Testis (tissue), 2 donors: ENCODE measurements at regions not wholly inside any gene's neighbourhood (a gene's known extent, or its start where the extent isn't known, plus 50 kb on each side); places are given as distances from the start of the nearest gene placed in this dataset.
A peak's percentile ranks its signal among the peaks of the same experiment; 100 is the strongest.

ENCODE experiments used
- DNase-seq: peaks from one replicate; pipeline ENCODE4 v3.0.0-alpha.2; 2019
- H3K27ac ChIP-seq, 2 donors: fragments of 200-600 bp; sonication (generic); one replicate each; pipeline ENCODE4 v1.5.1; 2019
- H3K27me3 ChIP-seq: fragments of 200-600 bp; sonication (generic); one replicate; pipeline ENCODE4 v1.5.1; 2019
- H3K36me3 ChIP-seq: fragments of 200-600 bp; sonication (generic); one replicate; pipeline ENCODE4 v1.5.1; 2017; ENCODE audit warnings: low read depth; ENCODE audit errors: missing control alignments
- H3K4me1 ChIP-seq: fragments of 200-600 bp; sonication (generic); one replicate; pipeline ENCODE4 v1.5.1; 2019
- H3K4me3 ChIP-seq, 2 donors: fragments of 200-600 bp; sonication (generic); one replicate each; pipeline ENCODE4 v1.5.1; 2017 to 2019
- H3K9me3 ChIP-seq: fragments of 200-600 bp; sonication (generic); one replicate; pipeline ENCODE4 v1.5.1; 2017
- POLR2A ChIP-seq: fragments of 450-650 bp; IDR thresholded peaks from one replicate; pipeline ENCODE4 v1.6.1; 2017; ENCODE audit warnings: antibody characterized with exemption, mild to moderate bottlenecking, moderate library complexity
- WGBS, 2 donors: methylation state at CpG; one replicate each; pipeline ENCODE4 v1.1.5; 2018; 5-methylcytosine and 5-hydroxymethylcytosine counted together
- intact Hi-C: fragments of 100-400 bp; cut with DNase I; formaldehyde crosslinking; loops from one replicate; pipeline ENCODE4 v1.15.1; 2023; ENCODE audit warnings: low total_unique reads
- TF ChIP-seq, protein P1 (sequence below), 3 experiments: fragments of 450-650 bp in 2 of 3; fragments of 200-600 bp in 1 of 3; sonication (generic) in 1 of 3; IDR thresholded peaks; one replicate each; pipeline ENCODE4 v1.5.1; 2016 to 2019; ENCODE audit warnings: antibody characterized with exemption in 3 of 3, mild to moderate bottlenecking in 2 of 3, moderate library complexity in 1 of 3

DNA sequence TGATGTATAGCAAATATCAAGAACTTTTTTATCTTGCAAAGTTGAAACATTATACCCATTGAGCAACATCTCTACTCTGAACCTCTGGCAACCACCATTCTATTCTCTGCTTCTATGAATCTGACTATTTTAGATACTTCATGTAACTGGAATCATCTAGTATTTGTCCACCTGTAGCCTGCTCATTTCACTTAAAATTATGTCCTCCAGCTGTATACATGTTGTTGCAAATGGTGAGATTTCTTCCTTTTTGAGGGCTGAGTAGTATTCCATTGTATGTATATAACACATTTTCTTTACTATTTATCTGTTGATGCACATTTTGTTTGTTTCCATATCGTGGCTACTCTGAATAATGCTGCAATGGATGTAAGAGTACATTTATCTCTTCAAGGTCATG lies 476.3 kb upstream of the LRRC4C start:
- WGBS, 2 donors: 85 to 87% methylated on average over 1 of the region's 1 CpG
- no peaks in the 10 kb centered on the region for H3K4me1 ChIP-seq
- intact Hi-C loops: no loop called here
- H3K9me3 ChIP-seq: no peaks in the 10 kb centered on the region
- TF ChIP-seq, protein P1, sequence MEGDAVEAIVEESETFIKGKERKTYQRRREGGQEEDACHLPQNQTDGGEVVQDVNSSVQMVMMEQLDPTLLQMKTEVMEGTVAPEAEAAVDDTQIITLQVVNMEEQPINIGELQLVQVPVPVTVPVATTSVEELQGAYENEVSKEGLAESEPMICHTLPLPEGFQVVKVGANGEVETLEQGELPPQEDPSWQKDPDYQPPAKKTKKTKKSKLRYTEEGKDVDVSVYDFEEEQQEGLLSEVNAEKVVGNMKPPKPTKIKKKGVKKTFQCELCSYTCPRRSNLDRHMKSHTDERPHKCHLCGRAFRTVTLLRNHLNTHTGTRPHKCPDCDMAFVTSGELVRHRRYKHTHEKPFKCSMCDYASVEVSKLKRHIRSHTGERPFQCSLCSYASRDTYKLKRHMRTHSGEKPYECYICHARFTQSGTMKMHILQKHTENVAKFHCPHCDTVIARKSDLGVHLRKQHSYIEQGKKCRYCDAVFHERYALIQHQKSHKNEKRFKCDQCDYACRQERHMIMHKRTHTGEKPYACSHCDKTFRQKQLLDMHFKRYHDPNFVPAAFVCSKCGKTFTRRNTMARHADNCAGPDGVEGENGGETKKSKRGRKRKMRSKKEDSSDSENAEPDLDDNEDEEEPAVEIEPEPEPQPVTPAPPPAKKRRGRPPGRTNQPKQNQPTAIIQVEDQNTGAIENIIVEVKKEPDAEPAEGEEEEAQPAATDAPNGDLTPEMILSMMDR (IDR thresholded peaks at IDR 0.05): no peak
- no peak for TF ChIP-seq POLR2A
- no peaks in the 10 kb centered on the region for H3K36me3 ChIP-seq
- no peak overlapping the region for H3K4me3 ChIP-seq
- no peak overlapping the region for H3K27ac ChIP-seq
- DNase-seq: no peak
- H3K27me3 ChIP-seq: no peaks in the 10 kb centered on the region

DNA sequence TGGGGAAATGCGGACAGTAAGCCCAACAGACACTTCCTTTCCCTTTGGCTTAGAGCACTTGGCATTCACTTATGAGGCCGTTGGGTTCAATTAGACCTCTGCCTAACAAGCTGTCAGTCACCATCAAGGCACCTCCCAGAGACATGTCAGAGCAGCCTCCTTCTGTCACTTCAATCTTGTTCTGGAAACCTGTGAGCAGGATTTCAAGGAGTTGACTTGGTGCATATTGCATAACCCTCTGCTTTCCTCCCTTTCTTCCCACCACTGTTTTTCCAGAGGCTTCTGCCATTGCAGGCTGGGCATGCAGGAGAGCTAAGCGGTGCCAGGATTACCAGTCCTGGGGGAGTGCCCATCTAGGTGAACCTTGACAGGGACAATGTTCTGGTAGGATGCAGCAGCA lies 484.2 kb upstream of the LRRC4C start:
- Histone ChIP-seq H3K9me3 (no peaks in the 10 kb centered on the region), H3K4me3 (no peak overlapping the region), H3K36me3 (no peaks in the 10 kb centered on the region), H3K4me1 (no peaks in the 10 kb centered on the region), H3K27me3 (no peaks in the 10 kb centered on the region), H3K27ac (no peak overlapping the region)
- TF ChIP-seq, protein P1 (IDR thresholded peaks at IDR 0.05): no peak
- no peak for TF ChIP-seq POLR2A
- DNase-seq: no peak
- 71 to 86% methylated on average over 3 of the region's 3 CpGs for WGBS, 2 donors
- intact Hi-C loops: no loop called here

DNA sequence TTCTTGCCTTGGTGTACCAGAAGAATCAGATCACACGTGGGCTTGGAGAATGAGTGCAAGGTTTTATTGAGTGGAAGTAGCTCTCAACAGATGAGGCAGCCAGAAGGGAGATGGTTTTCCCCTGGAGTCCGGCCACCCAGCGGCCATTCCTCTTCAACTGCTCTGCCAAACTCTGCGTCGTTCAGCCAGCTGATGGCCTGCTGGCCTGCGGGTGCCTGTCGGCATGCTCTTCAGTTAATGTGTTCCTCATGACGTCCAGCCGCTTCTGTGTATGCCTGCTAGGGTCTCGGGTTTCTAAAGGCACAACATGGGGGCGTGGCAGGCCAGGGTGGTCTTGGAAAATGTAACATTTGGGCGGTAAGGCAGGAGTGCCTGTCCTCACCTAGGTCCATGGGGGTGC lies 487.9 kb upstream of the LRRC4C start:
- Histone ChIP-seq H3K27me3 (no peaks in the 10 kb centered on the region), H3K36me3 (no peaks in the 10 kb centered on the region), H3K4me1 (no peaks in the 10 kb centered on the region), H3K27ac (no peak overlapping the region), H3K4me3 (peak overlapping the region; percentile 31 to 36), H3K9me3 (no peaks in the 10 kb centered on the region)
- intact Hi-C loops: no loop called here
- TF ChIP-seq, protein P1 (IDR thresholded peaks at IDR 0.05): no peak
- TF ChIP-seq POLR2A: no peak
- WGBS, 2 donors: 50 to 54% methylated on average over 4 to 12 of the region's 12 CpGs
- no peak for DNase-seq

DNA sequence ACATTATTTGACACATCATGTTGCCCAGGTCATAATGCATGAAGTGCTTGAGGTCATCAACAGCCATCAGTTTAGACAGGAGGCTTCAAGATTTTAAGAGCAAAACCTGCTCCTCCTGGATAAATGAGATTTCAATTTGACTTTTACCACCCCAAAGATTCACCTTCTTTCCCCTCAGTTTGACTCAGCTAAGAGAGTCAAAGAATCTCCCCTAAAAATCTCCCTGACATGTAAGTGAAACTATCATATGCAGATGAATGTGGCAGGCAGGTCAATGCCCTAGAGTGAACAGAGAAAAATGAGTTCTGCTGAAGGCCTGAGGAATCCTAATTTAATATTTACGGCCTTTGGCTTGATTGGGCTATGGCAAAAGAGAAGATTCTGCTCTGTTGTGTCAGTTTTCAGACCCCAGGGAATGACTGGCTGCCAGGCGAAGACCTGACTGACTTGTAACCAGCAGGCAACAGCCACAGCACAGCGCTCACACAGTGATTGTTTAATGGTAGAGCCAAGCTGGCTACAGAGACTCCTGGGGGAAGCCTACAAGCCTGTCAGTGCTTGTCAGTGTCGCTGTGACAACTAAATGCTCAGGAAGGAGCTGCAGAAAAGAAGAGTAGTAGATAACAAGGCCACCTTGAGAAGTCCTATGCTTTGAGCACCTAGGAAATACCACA lies 491.2 kb upstream of the LRRC4C start:
- Histone ChIP-seq H3K27me3 (no peaks in the 10 kb centered on the region), H3K4me1 (no peaks in the 10 kb centered on the region), H3K4me3 (no peak overlapping the region), H3K9me3 (no peaks in the 10 kb centered on the region), H3K27ac (no peak overlapping the region), H3K36me3 (no peaks in the 10 kb centered on the region)
- no peak for DNase-seq
- WGBS, 2 donors: 87 to 94% methylated on average over 4 of the region's 4 CpGs
- TF ChIP-seq POLR2A: no peak
- TF ChIP-seq, protein P1 (IDR thresholded peaks at IDR 0.05): no peak
- intact Hi-C loops: no loop called here

DNA sequence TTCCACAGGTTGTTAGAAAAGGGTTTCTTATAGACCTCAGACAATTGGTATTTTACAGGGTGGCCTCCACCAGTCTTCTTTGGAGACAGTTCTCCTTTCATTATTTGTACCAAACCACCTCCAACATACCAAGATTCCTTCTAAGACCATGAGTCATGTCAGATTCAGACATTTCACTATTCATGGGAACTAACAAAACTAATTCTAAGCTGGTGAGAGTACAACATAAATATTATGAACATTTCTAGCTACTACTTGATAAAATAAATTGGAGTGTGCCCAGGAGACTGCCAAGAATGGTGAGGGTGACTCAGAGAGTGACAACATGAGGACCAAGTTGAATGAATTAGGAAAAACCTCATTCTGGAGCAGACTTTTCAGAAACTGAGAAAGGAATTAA lies 494.6 kb upstream of the LRRC4C start:
- Histone ChIP-seq H3K9me3 (no peaks in the 10 kb centered on the region), H3K27ac (no peak overlapping the region), H3K27me3 (no peaks in the 10 kb centered on the region), H3K36me3 (no peaks in the 10 kb centered on the region), H3K4me1 (no peaks in the 10 kb centered on the region), H3K4me3 (no peak overlapping the region)
- no peak for TF ChIP-seq POLR2A
- TF ChIP-seq, protein P1 (IDR thresholded peaks at IDR 0.05): no peak
- no peak for DNase-seq
- intact Hi-C loops: no loop called here
